Activated CD8-positive, alpha-beta T cell treated with anti-CD3 and anti-CD28 coated beads for 36 hours (primary cell): ENCODE measurements at regions not wholly inside any gene's neighbourhood (a gene's known extent, or its start where the extent isn't known, plus 50 kb on each side); places are given as distances from the start of the nearest gene placed in this dataset.

Experiments used
- ATAC-seq: fragments of 200-7000 bp; cut with Tn5 transposase; one replicate; pipeline ENCODE4 v1.10.0; 2021; ENCODE audit warnings: mild to moderate bottlenecking, moderate library complexity
- CTCF ChIA-PET: fragments of 350-600 bp; sonication (Branson Sonifier 250); formaldehyde crosslinking; loops from one replicate; lab custom pipeline; 2021; ENCODE audit warnings: antibody characterized with exemption; lab: Charles Lee
- POLR2A ChIA-PET: fragments of 350-600 bp; sonication (Branson Sonifier 250); formaldehyde crosslinking; loops from one replicate; lab custom pipeline; 2021; ENCODE audit warnings: antibody characterized with exemption; lab: Charles Lee
- DNase-seq: peaks from one replicate; pipeline ENCODE4 v3.0.0-alpha.2; 2020
- H3K27ac Mint-ChIP-seq: one replicate; pipeline ENCODE4 v1.8.0; 2021; ENCODE audit warnings: mild to moderate bottlenecking, mixed read lengths
- H3K27me3 Mint-ChIP-seq: one replicate; pipeline ENCODE4 v1.8.0; 2021; ENCODE audit warnings: mixed read lengths
- H3K36me3 Mint-ChIP-seq: one replicate; pipeline ENCODE4 v1.8.0; 2021; ENCODE audit warnings: low read depth, mixed read lengths
- H3K4me1 Mint-ChIP-seq: one replicate; pipeline ENCODE4 v1.8.0; 2021; ENCODE audit warnings: low read depth, mixed read lengths
- H3K4me3 Mint-ChIP-seq: one replicate; pipeline ENCODE4 v1.8.0; 2021; ENCODE audit warnings: mild to moderate bottlenecking, moderate library complexity, mixed read lengths
- H3K9me3 Mint-ChIP-seq: one replicate; pipeline ENCODE4 v1.8.0; 2021; ENCODE audit warnings: mixed read lengths
- CTCF ChIP-seq: fragments of 200-600 bp; IDR thresholded peaks from one replicate; pipeline ENCODE4 v1.8.0; 2022; ENCODE audit warnings: antibody characterized with exemption, mild to moderate bottlenecking
- intact Hi-C: fragments of 100-400 bp; cut with micrococcal nuclease; formaldehyde crosslinking; loops from one replicate; pipeline ENCODE4 v1.10.0; 2022

- H3K36me3 Mint-ChIP-seq = no peaks in the 10 kb centered on the region
- no peak for TF ChIP-seq CTCF
These were observed 151.6 kb downstream of the FBXO8 start for GRCh38 chr4:174131901-174132300.

GRCh38 chr4:174122705-174123104 lies 160.8 kb downstream of the FBXO8 start:
- TF ChIP-seq CTCF = no peak
- DNase-seq = no peak
- no peak for ATAC-seq
- Mint-ChIP-seq H3K4me3 (no peak overlapping the region), H3K27me3 (peaks cover 19% of the 10 kb centered on the region), H3K36me3 (no peaks in the 10 kb centered on the region), H3K27ac (no peak overlapping the region), H3K4me1 (peaks cover 5% of the 10 kb centered on the region), H3K9me3 (no peaks in the 10 kb centered on the region)
- intact Hi-C loops = no loop called here
- ChIA-PET POLR2A (no interaction called here), CTCF (no interaction called here)

More at GRCh38 chr4:174131901-174132300, 151.6 kb downstream of the FBXO8 start:
- DNase-seq = no peak
- Mint-ChIP-seq H3K27ac (no peak overlapping the region), H3K4me1 (no peaks in the 10 kb centered on the region), H3K27me3 (peaks cover 5% of the 10 kb centered on the region), H3K9me3 (no peaks in the 10 kb centered on the region), H3K4me3 (no peak overlapping the region)
- intact Hi-C loops = no loop called here
- no peak for ATAC-seq
- ChIA-PET CTCF (interaction anchor here (1.0 kb wide), 1 partner anchor 12 kb away, joined by 3 read pairs; no protein-coding TSS in a partner anchor), POLR2A (no interaction called here)

- Mint-ChIP-seq H3K36me3 (no peaks in the 10 kb centered on the region), H3K4me3 (no peak overlapping the region), H3K4me1 (peaks cover 5% of the 10 kb centered on the region), H3K27ac (no peak overlapping the region), H3K9me3 (no peaks in the 10 kb centered on the region), H3K27me3 (peaks cover 20% of the 10 kb centered on the region)
- CTCF ChIA-PET = interaction anchor here (0.6 to 1.6 kb wide), 9 partner anchors 9 to 615 kb away, joined by 3 to 5 read pairs (median 3); no protein-coding TSS in a partner anchor
- ATAC-seq (peak; percentile 39), DNase-seq (peak; percentile 37)
- intact Hi-C loops = loop anchor here (2.0 kb wide), 1 partner anchor 614 kb away; no protein-coding TSS in a partner anchor
- POLR2A ChIA-PET = no interaction called here
- TF ChIP-seq CTCF = no peak
These were observed 162.8 kb downstream of the FBXO8 start for GRCh38 chr4:174120446-174121295.

GRCh38 chr4:174119830-174120229 lies 163.6 kb downstream of the FBXO8 start:
- Mint-ChIP-seq H3K27me3 (peaks cover 19% of the 10 kb centered on the region), H3K9me3 (no peaks in the 10 kb centered on the region), H3K4me1 (peaks cover 5% of the 10 kb centered on the region), H3K36me3 (no peaks in the 10 kb centered on the region), H3K4me3 (no peak overlapping the region), H3K27ac (no peak overlapping the region)
- DNase-seq (no peak), ATAC-seq (no peak)
- ChIA-PET POLR2A (no interaction called here), CTCF (interaction anchor here (0.8 to 1.6 kb wide), 7 partner anchors 8 to 614 kb away, joined by 3 to 5 read pairs (median 3); no protein-coding TSS in a partner anchor)
- intact Hi-C loops = loop anchor here (2.0 kb wide), 1 partner anchor 613 kb away; no protein-coding TSS in a partner anchor
- no peak for TF ChIP-seq CTCF

GRCh38 chr4:174119051-174119450 lies 164.4 kb downstream of the FBXO8 start:
- ChIA-PET CTCF (interaction anchor here (0.9 to 1.6 kb wide), 5 partner anchors 7 to 613 kb away, joined by 3 to 5 read pairs (median 5); no protein-coding TSS in a partner anchor), POLR2A (no interaction called here)
- H3K9me3 Mint-ChIP-seq = no peaks in the 10 kb centered on the region
- H3K27me3 Mint-ChIP-seq = peaks cover 17% of the 10 kb centered on the region
- no peak for TF ChIP-seq CTCF
- H3K27ac Mint-ChIP-seq = no peak overlapping the region
- no peaks in the 10 kb centered on the region for H3K36me3 Mint-ChIP-seq
- peaks cover 5% of the 10 kb centered on the region for H3K4me1 Mint-ChIP-seq
- intact Hi-C loops = no loop called here
- ATAC-seq (no peak), DNase-seq (no peak)
- no peak overlapping the region for H3K4me3 Mint-ChIP-seq
